ENCODE measurements at regions not wholly inside any gene's neighbourhood (a gene's known extent, or its start where the extent isn't known, plus 50 kb on each side); places are given as distances from the start of the nearest gene placed in this dataset.

DNA sequence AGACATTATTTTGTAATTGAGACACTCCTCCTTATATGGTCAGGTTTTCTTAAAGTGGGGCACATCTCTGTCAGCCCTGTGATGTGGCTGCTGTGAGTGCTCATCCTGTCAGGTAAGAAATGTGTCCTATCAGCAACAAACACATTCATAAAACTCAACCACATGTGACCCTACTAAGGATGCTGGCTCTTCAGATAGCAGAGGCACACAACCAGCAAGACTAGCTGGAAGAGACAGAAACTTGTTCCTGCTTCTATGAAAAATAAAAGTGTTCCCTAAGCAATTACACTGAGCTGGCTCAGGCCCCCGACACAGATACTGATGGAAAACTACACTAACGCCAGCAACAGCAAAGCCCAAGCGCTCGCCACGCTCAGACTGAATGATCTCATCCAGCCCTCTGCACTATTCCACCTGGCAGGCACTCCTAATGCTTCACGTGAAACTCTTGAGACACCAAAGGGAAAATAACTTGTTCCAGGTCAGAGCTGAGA lies 49.8 kb upstream of the CYP2D6 start:
- intact Hi-C loops (cut with micrococcal nuclease) = no loop called here
- ATAC-seq = no peak
- no peak for TF ChIP-seq EZH2 (IDR thresholded peaks at IDR 0.05; ENCODE audit: low read length, unreplicated experiment)
- TF ChIP-seq EZH2phosphoT487 (IDR thresholded peaks at IDR 0.05; ENCODE audit: borderline replicate concordance, low read length) = no peak
- TF ChIP-seq, protein P1, sequence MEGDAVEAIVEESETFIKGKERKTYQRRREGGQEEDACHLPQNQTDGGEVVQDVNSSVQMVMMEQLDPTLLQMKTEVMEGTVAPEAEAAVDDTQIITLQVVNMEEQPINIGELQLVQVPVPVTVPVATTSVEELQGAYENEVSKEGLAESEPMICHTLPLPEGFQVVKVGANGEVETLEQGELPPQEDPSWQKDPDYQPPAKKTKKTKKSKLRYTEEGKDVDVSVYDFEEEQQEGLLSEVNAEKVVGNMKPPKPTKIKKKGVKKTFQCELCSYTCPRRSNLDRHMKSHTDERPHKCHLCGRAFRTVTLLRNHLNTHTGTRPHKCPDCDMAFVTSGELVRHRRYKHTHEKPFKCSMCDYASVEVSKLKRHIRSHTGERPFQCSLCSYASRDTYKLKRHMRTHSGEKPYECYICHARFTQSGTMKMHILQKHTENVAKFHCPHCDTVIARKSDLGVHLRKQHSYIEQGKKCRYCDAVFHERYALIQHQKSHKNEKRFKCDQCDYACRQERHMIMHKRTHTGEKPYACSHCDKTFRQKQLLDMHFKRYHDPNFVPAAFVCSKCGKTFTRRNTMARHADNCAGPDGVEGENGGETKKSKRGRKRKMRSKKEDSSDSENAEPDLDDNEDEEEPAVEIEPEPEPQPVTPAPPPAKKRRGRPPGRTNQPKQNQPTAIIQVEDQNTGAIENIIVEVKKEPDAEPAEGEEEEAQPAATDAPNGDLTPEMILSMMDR (conservative IDR thresholded peaks at IDR 0.05; ENCODE audit: low read depth, low read length) = no peak

More for the DNA sequence above, 49.8 kb upstream of the CYP2D6 start:
- DNase-seq = no peak
- Histone ChIP-seq H3K36me3 (ENCODE audit: low read depth, low read length) (no peaks in the 10 kb centered on the region), H3K9ac (ENCODE audit: low read length) (no peak overlapping the region), H3K27ac (ENCODE audit: low read length) (no peak overlapping the region), H3F3A (ENCODE audit: low read length, unreplicated experiment) (no peaks in the 10 kb centered on the region), H3K27me3 (ENCODE audit: low read length) (no peaks in the 10 kb centered on the region), H3K4me3 (ENCODE audit: low read length) (no peak overlapping the region), H3K4me1 (ENCODE audit: insufficient read depth, low read length) (no peaks in the 10 kb centered on the region), H4K20me1 (ENCODE audit: low read length) (no peaks in the 10 kb centered on the region), H3K79me2 (ENCODE audit: low read length) (peaks cover 15% of the 10 kb centered on the region), H3K4me2 (ENCODE audit: low read length) (no peak overlapping the region), H3K9me2 (replicated peaks; ENCODE audit: low read length) (no peaks in the 10 kb centered on the region), H2AFZ (ENCODE audit: low read length) (no peak overlapping the region), H3K9me3 (ENCODE audit: low read length) (no peaks in the 10 kb centered on the region)
- CTCF ChIA-PET = no interaction called here
- POLR2A ChIA-PET (ENCODE audit: unreplicated experiment) = interaction anchor here (0.6 kb wide), 1 partner anchor 25 kb away, joined by 4 read pairs; no protein-coding TSS in a partner anchor
- BruUV-seq (replicated peaks) = no TSS peak

Measured in PC-3 (cell line).